HG02852 (cell line): ENCODE measurements at regions not wholly inside any gene's neighbourhood (a gene's known extent, or its start where the extent isn't known, plus 50 kb on each side); places are given as distances from the start of the nearest gene placed in this dataset.

Experiments
- ATAC-seq: cut with Tn5 transposase; IDR thresholded peaks from one replicate; pipeline ENCODE4 v1.9.1; 2021; ENCODE audit warnings: mild to moderate bottlenecking, moderate library complexity; ENCODE audit not compliant: unreplicated experiment

DNA sequence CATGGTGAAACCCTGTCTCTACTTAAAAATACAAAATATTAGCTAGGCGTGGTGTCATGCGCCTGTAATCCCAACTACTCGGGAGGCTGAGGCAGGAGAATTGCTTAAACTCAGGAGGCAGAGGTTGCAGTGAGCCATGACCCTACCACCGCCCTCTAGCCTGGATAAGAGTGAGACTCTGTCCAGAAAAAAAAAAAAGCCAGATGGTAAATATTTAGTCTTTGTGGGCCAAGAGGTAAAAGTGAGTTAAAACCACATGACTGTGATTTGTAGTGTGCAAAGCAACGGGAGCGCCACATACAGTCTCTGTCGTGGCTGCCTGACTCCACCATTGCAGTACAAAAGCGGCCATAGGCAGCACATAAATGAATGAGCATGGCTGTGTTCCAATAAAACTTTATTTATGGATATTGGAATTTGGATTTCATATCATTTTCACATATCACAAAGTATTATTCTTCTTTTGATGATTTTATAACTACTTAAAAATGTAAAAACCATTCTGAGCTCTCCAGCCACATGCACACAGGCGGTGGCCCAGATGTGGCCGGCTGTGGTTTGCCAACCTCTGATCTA is 51.8 kb upstream of the CASZ1 start:
- no peak for ATAC-seq

- ATAC-seq = no peak
Observed at GRCh38 chr1:10850026-10850425, 53.6 kb upstream of the CASZ1 start.

DNA sequence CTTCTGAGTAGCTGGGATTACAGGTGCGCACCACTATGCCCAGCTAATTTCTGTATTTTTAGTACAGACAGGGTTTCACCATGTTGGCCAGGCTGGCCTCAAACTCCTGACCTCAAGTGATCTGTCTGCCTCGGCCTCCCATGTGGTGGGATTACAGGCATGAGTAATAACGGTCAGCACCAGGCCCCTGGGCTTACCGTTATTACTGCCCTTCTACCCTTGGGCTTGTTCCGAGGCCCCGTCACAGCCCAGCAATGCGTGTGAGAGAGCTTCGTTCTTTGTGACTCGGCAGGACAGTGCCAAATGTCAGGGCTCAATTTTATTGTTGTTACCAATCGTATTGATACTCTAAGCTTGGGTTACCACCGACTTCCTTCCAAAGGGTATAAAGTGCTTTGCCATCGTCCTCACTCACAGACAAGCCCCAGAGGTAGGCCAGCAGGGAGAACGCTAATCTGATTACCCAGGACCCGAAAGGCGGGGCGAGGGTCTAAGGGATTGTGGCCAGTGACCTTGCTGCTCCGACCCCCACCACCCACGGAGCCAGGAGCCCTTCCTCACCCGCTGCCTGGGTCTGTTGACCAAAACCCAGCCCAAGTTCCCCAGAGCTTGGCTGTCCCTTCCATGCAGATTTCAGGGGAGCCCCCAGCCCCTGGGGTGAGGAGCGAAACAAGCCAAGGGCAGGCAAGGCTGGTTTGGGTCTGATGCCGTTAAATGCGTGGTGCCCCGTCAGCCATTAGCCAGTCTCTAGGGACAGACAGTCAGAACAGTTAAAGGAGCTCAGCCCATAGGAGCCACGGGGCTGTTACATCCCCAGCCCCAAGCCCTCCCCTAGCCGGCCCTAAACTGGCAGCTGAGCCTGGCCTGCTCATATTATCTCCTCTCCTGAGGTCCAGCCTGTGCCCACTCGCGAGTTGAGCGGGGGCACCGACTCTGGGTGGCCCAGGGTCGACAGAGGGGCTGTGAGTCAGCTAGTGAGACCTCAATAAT is 54.9 kb upstream of the CASZ1 start:
- ATAC-seq = no peak

GRCh38 chr1:10852018-10852417 is 55.6 kb upstream of the CASZ1 start:
- no peak for ATAC-seq

GRCh38 chr1:10852486-10852885 is 56.0 kb upstream of the CASZ1 start:
- no peak for ATAC-seq

DNA sequence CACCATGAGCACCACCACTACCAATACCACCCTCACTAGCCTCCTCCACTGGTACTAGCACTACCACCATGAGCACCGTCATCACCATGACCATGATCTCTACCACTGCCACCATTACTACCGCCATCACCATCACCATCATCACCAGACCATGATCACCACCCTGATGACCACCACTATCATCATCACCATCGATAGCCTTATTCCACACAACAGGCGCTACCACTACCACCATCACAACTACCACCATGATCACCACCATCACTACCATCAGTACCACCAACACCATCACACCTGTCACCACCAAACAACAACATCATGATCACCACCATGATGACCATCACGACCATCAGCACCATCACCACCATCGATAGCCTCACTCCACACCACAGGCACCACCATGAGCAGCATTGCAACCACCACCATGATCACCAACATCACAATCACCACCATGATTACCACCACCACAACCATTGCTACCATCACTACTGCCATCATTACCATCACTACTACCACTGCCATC is 56.6 kb upstream of the CASZ1 start:
- ATAC-seq = no peak

- ATAC-seq = no peak
Observed at GRCh38 chr1:10853701-10854100, 57.3 kb upstream of the CASZ1 start.

DNA sequence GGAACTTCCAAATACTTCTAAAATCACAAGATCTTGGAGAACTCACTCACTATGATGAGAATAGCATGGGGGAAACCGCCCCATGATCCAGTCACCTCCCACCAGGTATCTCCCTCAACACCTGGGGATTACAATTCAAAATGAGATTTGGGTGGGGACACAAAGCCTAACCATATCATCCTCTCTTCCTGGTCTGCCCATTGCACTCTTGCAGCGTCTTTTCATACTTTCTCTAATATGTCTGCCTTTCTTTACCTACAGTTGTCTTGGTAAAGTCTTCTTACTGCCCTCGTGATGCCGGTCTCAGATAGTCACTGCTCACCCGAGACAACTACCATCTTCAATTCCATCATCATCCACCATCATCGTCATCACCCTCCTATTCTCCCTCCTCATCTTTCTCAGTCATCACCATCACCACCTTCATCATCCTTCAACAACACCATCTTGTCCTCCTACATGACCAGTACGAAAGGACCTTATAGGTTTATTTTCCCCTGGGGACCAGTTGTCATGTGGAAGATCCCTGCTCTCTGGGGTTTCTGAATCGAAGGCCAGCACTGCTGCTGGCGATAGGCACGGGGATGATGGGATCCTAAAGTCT is 58.5 kb upstream of the CASZ1 start:
- ATAC-seq = no peak

DNA sequence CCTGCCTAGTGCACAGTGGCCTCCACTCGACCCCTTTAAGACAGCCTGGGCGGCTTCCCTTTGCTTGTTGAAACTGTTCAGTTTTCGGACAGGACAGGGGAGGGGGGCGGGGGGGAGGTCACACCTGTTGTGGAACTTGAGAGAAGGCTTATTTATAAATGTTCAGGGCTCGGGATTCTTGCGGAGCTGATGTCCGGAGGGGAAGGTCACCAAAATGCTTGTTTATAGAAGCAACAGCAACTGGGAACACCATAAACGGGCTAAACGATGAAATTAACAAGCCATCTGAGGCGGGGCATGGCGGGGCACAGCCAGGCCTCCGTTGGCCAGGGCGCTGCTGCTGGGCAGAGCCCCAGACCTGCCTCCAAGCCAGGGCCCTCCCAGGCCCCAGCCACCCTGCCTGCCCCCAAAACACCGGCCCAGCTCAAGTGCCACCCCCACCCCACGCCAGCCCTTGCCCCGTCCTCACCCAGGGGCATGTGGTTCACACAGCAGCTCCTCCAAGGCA is 59.8 kb upstream of the CASZ1 start:
- no peak for ATAC-seq

GRCh38 chr1:10856863-10857598 is 60.6 kb upstream of the CASZ1 start:
- no peak for ATAC-seq

GRCh38 chr1:10857687-10858086 is 61.2 kb upstream of the CASZ1 start:
- ATAC-seq = no peak

DNA sequence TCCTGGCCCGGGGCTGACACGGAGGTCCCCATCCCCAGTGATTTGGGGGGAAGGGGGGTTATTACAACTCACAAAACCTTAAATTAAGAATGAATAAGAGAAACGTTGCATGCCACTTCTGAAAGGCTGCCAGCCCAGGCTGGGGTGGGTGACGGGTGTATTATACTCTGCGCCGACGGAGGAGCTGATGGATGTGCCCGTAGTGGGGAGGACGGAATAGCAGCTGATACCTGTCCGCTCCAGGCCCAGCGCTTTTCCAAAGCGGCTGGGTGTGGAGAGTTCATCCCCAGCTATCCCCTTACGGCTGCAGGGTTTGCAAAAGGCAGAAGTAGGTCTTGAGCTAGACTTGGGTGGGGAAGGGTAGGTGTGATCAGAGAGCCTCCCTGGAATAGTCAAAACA is 63.8 kb upstream of the CASZ1 start:
- ATAC-seq = no peak

GRCh38 chr1:10860682-10861081 is 64.2 kb upstream of the CASZ1 start:
- no peak for ATAC-seq

DNA sequence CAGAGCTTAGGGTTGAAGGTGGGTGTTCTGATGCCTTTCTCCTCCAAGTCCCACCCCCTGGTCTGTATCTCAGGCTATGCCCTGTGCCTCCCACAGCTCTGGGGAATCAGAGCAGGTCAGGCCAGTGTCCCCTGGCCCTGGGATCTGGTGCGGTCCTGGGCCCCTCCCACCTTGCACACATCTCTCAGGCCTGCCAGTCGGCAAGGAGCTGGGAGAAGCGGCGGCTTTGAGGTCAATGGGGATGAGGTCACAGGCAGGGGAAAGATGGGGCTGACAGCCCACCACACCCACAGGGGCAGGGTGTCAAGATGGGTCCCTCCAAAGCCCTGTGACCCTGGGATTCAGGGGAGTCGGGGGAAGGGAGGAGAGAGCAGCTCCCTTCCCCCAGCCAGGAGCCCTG is 65.4 kb upstream of the CASZ1 start:
- no peak for ATAC-seq

DNA sequence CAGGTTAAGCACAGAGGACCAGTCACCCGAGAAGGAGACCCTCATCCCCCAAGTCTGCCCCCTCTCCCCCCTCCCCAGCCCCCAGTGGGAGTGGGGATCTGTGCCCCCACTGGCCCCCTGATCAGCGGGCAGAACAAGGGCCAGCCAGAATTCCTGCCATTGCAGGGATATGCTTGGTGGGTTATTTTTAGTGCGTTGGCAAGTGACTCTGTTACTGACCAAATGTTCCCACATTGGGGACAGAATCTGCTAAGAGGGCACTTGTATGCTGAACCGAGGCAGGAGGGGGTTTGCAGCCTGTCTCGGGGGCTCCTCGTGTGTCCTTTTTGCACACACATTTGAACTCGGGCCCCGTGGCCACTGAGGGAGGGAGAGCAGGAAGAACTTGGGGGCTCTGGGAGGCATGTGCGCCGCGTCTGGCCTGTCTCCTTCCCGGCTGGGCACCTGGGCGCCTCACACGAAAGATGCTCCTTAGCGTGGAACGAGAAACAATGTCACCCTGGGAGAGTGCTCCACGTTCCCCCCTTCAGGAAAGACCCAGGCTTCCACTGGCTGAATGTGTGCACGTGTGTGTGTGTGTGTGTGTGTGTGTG is 66.4 kb upstream of the CASZ1 start:
- no peak for ATAC-seq

DNA sequence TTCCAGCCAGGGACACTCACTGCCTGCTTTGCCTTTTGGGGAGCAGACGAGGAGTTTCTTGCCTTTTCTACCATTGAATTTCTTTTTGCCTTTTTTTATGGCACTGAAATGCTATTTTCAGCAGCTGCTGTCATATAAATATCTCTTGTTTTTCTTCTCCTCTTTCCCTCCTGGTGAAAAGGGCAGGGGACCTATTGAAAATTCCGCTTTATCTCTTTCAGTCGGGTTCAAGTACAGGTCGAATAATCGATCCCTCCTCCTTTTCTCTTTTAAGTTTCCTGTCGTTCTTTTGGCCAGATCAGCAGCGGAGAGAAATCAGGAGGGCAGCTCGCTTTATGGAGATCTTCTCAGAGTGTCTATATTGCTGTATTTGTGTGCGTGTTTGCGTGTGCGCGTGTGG is 67.4 kb upstream of the CASZ1 start:
- ATAC-seq = no peak

DNA sequence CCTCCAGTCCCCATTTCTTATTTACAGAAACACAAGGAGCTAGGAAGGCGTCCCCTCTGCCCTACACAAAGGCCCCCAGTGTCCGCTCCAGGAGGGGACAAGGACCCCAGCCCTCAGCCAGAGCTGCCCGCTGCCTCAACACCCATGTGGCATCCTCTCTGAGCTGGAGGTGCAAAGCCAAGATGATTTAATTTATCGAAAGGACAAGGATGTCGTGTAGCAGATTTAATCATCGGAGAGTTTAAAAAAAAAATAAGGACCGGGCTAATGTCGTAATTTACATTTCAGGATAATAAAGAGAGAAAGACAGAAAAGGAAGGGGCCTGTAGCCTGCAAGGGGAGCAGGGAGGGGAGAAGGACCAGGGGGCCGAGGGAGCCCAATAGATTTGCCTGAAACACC is 68.3 kb upstream of the CASZ1 start:
- no peak for ATAC-seq

- no peak for ATAC-seq
Observed at GRCh38 chr1:10865518-10866320, 69.3 kb upstream of the CASZ1 start.

- no peak for ATAC-seq
Observed at GRCh38 chr1:10866321-10867093, 70.1 kb upstream of the CASZ1 start.
